ENCODE measurements at regions not wholly inside any gene's neighbourhood (a gene's known extent, or its start where the extent isn't known, plus 50 kb on each side); places are given as distances from the start of the nearest gene placed in this dataset.

DNA sequence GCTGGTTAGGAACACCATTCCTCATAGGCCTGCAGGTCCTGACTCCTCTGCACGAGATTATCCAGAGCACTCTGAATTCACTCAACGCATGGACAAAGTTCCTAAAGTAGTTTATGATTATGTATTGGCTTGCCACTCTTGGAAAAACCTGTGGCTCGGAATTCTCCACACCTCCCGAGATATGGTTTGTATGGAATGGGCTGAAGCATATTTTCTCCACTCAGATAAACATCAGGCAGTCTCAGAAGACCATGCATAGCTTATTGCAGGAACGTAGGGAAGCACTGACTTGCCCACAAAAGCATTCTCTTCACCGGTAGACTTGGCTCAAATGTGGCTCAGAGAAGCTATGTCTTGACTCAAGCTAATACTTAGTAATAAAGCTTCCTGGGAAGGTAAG lies 338.6 kb upstream of the NFE2L3 start:
- DNase-seq (no peak), FAIRE-seq (no peak)
- Histone ChIP-seq H3K9me3 (ENCODE audit: control insufficient read depth in 2 of 3, insufficient read depth in 1 of 3, low read length in 3 of 3) (no peaks in the 10 kb centered on the region), H3K4me3 (ENCODE audit: low read length in 3 of 3) (no peak overlapping the region), H3K27ac (ENCODE audit: low read depth in 2 of 2, low read length in 2 of 2) (no peak overlapping the region), H3K9ac (ENCODE audit: low read length in 3 of 3) (no peak overlapping the region), H3K4me1 (ENCODE audit: control insufficient read depth in 2 of 3, insufficient read depth in 2 of 3, low read depth in 1 of 3, low read length in 3 of 3) (no peaks in the 10 kb centered on the region), H3K36me3 (ENCODE audit: control insufficient read depth in 2 of 3, insufficient read depth in 3 of 3, low read length in 3 of 3) (no peaks in the 10 kb centered on the region), H3K27me3 (ENCODE audit: control insufficient read depth, insufficient read depth, low read length) (no peaks in the 10 kb centered on the region)
- intact Hi-C loops (cut with DNase I) = no loop called here
- TF ChIP-seq, protein P1, sequence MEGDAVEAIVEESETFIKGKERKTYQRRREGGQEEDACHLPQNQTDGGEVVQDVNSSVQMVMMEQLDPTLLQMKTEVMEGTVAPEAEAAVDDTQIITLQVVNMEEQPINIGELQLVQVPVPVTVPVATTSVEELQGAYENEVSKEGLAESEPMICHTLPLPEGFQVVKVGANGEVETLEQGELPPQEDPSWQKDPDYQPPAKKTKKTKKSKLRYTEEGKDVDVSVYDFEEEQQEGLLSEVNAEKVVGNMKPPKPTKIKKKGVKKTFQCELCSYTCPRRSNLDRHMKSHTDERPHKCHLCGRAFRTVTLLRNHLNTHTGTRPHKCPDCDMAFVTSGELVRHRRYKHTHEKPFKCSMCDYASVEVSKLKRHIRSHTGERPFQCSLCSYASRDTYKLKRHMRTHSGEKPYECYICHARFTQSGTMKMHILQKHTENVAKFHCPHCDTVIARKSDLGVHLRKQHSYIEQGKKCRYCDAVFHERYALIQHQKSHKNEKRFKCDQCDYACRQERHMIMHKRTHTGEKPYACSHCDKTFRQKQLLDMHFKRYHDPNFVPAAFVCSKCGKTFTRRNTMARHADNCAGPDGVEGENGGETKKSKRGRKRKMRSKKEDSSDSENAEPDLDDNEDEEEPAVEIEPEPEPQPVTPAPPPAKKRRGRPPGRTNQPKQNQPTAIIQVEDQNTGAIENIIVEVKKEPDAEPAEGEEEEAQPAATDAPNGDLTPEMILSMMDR (IDR thresholded peaks at IDR 0.05; ENCODE audit: borderline replicate concordance, extremely low read depth, insufficient read depth) = no peak

DNA sequence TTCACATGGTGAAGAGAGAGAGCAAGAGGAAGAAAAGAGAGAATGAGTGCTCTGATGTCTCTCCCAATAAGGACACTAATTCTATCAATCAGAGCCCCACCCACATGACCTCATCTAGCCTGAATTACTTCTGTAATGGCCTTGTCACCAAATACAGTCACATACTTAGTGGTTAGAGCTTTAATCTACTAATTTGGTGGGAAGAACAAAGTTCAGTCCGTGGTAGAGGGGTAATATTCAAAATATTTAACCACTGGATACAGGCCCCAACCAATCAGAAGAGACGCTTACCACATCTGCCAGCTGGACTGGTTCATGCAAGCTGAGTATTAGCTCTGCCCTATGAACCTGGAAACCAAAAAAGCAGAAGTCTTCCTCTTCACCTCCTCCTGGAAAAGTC lies 336.3 kb upstream of the NFE2L3 start:
- H3K9me3 ChIP-seq (ENCODE audit: control insufficient read depth in 2 of 3, insufficient read depth in 1 of 3, low read length in 3 of 3) = no peaks in the 10 kb centered on the region
- no peak overlapping the region for H3K9ac ChIP-seq (ENCODE audit: low read length in 3 of 3)
- H3K4me3 ChIP-seq (ENCODE audit: low read length in 3 of 3) = no peak overlapping the region
- intact Hi-C loops (cut with DNase I) = no loop called here
- TF ChIP-seq, protein P1 (IDR thresholded peaks at IDR 0.05; ENCODE audit: borderline replicate concordance, extremely low read depth, insufficient read depth) = no peak
- FAIRE-seq = no peak
- no peaks in the 10 kb centered on the region for H3K27me3 ChIP-seq (ENCODE audit: control insufficient read depth, insufficient read depth, low read length)
- no peak overlapping the region for H3K27ac ChIP-seq (ENCODE audit: low read depth in 2 of 2, low read length in 2 of 2)
- DNase-seq = no peak
- H3K4me1 ChIP-seq (ENCODE audit: control insufficient read depth in 2 of 3, insufficient read depth in 2 of 3, low read depth in 1 of 3, low read length in 3 of 3) = no peaks in the 10 kb centered on the region
- H3K36me3 ChIP-seq (ENCODE audit: control insufficient read depth in 2 of 3, insufficient read depth in 3 of 3, low read length in 3 of 3) = no peaks in the 10 kb centered on the region

DNA sequence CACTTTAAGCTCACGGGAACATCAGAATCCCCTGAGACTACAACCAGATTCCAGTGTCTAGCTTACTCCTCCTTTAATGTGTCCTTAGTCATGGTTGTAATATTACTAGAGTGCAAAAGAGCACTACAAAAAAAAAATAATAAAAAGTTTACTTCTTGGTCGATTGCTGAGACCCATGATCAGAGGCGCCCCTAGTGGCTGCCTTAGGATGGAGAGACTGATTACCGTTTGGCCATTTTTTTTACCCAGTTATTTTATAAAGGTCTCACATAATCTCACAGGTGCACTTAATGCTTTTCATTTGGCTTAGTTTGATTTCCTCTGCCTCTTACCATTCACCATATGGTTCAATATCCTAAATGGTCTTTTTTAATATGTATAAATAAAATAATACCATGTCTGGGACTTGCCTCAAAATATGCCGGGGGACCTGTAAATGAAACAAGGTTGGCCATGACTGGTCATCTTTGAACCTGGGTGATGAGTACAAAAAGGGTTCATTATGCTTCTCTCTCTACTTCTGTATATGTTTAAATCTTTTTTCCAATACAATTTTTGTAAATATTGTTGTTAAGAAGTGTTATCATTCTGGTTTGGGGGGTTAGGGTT lies 331.5 kb upstream of the NFE2L3 start:
- H3K4me3 ChIP-seq (ENCODE audit: low read length in 3 of 3) = no peak overlapping the region
- no peaks in the 10 kb centered on the region for H3K36me3 ChIP-seq (ENCODE audit: control insufficient read depth in 2 of 3, insufficient read depth in 3 of 3, low read length in 3 of 3)
- intact Hi-C loops (cut with DNase I) = no loop called here
- DNase-seq (no peak), FAIRE-seq (no peak)
- H3K4me1 ChIP-seq (ENCODE audit: control insufficient read depth in 2 of 3, insufficient read depth in 2 of 3, low read depth in 1 of 3, low read length in 3 of 3) = no peaks in the 10 kb centered on the region
- no peak overlapping the region for H3K27ac ChIP-seq (ENCODE audit: low read depth in 2 of 2, low read length in 2 of 2)
- TF ChIP-seq, protein P1 (IDR thresholded peaks at IDR 0.05; ENCODE audit: borderline replicate concordance, extremely low read depth, insufficient read depth) = no peak
- H3K27me3 ChIP-seq (ENCODE audit: control insufficient read depth, insufficient read depth, low read length) = no peaks in the 10 kb centered on the region
- H3K9ac ChIP-seq (ENCODE audit: low read length in 3 of 3) = no peak overlapping the region
- H3K9me3 ChIP-seq (ENCODE audit: control insufficient read depth in 2 of 3, insufficient read depth in 1 of 3, low read length in 3 of 3) = no peaks in the 10 kb centered on the region

DNA sequence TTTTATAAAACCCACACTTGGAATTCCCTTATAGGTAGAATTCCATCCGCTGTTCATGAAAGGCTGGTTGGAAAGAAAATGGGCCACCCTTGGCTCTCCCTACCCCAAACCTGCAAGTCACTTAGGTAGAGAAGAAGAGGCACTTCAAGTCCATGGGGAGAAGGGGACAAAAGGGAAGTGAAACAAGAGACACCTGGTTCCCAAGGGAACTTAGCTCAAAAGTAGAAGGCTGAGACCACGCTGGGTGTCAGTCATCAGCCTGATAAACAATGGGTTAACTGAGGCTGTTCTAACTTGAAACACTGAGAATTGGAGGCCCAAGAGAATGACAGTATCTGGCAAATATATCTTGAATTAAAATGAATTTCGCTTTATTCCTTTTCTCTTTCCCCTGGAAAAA lies 330.8 kb upstream of the NFE2L3 start:
- Histone ChIP-seq H3K27ac (ENCODE audit: low read depth in 2 of 2, low read length in 2 of 2) (no peak overlapping the region), H3K4me3 (ENCODE audit: low read length in 3 of 3) (no peak overlapping the region), H3K9ac (ENCODE audit: low read length in 3 of 3) (no peak overlapping the region), H3K4me1 (ENCODE audit: control insufficient read depth in 2 of 3, insufficient read depth in 2 of 3, low read depth in 1 of 3, low read length in 3 of 3) (no peaks in the 10 kb centered on the region), H3K9me3 (ENCODE audit: control insufficient read depth in 2 of 3, insufficient read depth in 1 of 3, low read length in 3 of 3) (no peaks in the 10 kb centered on the region), H3K36me3 (ENCODE audit: control insufficient read depth in 2 of 3, insufficient read depth in 3 of 3, low read length in 3 of 3) (no peaks in the 10 kb centered on the region), H3K27me3 (ENCODE audit: control insufficient read depth, insufficient read depth, low read length) (no peaks in the 10 kb centered on the region)
- no peak for DNase-seq
- TF ChIP-seq, protein P1 (IDR thresholded peaks at IDR 0.05; ENCODE audit: borderline replicate concordance, extremely low read depth, insufficient read depth) = no peak
- intact Hi-C loops (cut with DNase I) = no loop called here
- no peak for FAIRE-seq

Data from kidney (tissue), 13 donors.